ENCODE measurements at regions not wholly inside any gene's neighbourhood (a gene's known extent, or its start where the extent isn't known, plus 50 kb on each side); places are given as distances from the start of the nearest gene placed in this dataset.

- Mint-ChIP-seq H3K36me3 (no peaks in the 10 kb centered on the region), H3K27ac (no peak overlapping the region), H3K9me3 (peaks cover 1% of the 10 kb centered on the region)
Observed at GRCh38 chr10:44476409-44477045, 91.6 kb upstream of the CXCL12 start.

GRCh38 chr10:44477046-44477425 lies 92.1 kb upstream of the CXCL12 start:
- Mint-ChIP-seq H3K4me3 (no peak overlapping the region), H3K27ac (no peak overlapping the region), H3K27me3 (ENCODE audit: insufficient read depth, low read depth) (peaks cover 7% of the 10 kb centered on the region), H3K36me3 (no peaks in the 10 kb centered on the region), H3K9me3 (peaks cover 2% of the 10 kb centered on the region), H3K4me1 (no peaks in the 10 kb centered on the region)
- H3K79me2 ChIP-seq (ENCODE audit: low read depth) = no peaks in the 10 kb centered on the region
- no peak for DNase-seq (ENCODE audit: low spot score)
- H3F3A ChIP-seq (ENCODE audit: low read depth) = no peaks in the 10 kb centered on the region
- TF ChIP-seq EZH2 (IDR thresholded peaks at IDR 0.05) (no peak), EZH2phosphoT487 (IDR thresholded peaks at IDR 0.05) (no peak), CTCF (IDR thresholded peaks at IDR 0.05) (no peak)
- H2AFZ ChIP-seq (replicated peaks) = peak overlapping the region; percentile 34
- H3K27me3 ChIP-seq = no peaks in the 10 kb centered on the region
- no peak overlapping the region for H3K4me3 ChIP-seq
- H3K9me3 ChIP-seq (ENCODE audit: low read depth) = no peaks in the 10 kb centered on the region
- no peaks in the 10 kb centered on the region for H3K4me1 ChIP-seq
- no peaks in the 10 kb centered on the region for H3K36me3 ChIP-seq
- H3K27ac ChIP-seq = no peak overlapping the region
- H3K4me2 ChIP-seq = no peak overlapping the region
- no peaks in the 10 kb centered on the region for H4K20me1 ChIP-seq (ENCODE audit: low read depth)
- H3K9ac ChIP-seq = no peak overlapping the region

More at GRCh38 chr10:44476409-44477045, 91.6 kb upstream of the CXCL12 start:
- Histone ChIP-seq H3K36me3 (no peaks in the 10 kb centered on the region), H3K79me2 (ENCODE audit: low read depth) (no peaks in the 10 kb centered on the region), H3K4me3 (no peak overlapping the region), H4K20me1 (ENCODE audit: low read depth) (no peaks in the 10 kb centered on the region), H3K4me2 (no peak overlapping the region), H3K27me3 (no peaks in the 10 kb centered on the region), H3K27ac (no peak overlapping the region), H2AFZ (replicated peaks) (peak overlapping the region; percentile 34), H3K9me3 (ENCODE audit: low read depth) (no peaks in the 10 kb centered on the region), H3K9ac (no peak overlapping the region), H3K4me1 (no peaks in the 10 kb centered on the region), H3F3A (ENCODE audit: low read depth) (no peaks in the 10 kb centered on the region)
- DNase-seq (ENCODE audit: low spot score) = no peak
- no peak for TF ChIP-seq EZH2 (IDR thresholded peaks at IDR 0.05)
- no peak for TF ChIP-seq CTCF (IDR thresholded peaks at IDR 0.05)
- TF ChIP-seq EZH2phosphoT487 (IDR thresholded peaks at IDR 0.05) = no peak
- peaks cover 7% of the 10 kb centered on the region for H3K27me3 Mint-ChIP-seq (ENCODE audit: insufficient read depth, low read depth)
- H3K4me1 Mint-ChIP-seq = no peaks in the 10 kb centered on the region
- H3K4me3 Mint-ChIP-seq = no peak overlapping the region

GRCh38 chr10:44478040-44478439 lies 93.1 kb upstream of the CXCL12 start:
- no peaks in the 10 kb centered on the region for H3K4me1 ChIP-seq
- no peak overlapping the region for H3K27ac ChIP-seq
- no peaks in the 10 kb centered on the region for H3K27me3 ChIP-seq
- no peak overlapping the region for H3K4me3 ChIP-seq
- TF ChIP-seq EZH2phosphoT487 (IDR thresholded peaks at IDR 0.05) (no peak), EZH2 (IDR thresholded peaks at IDR 0.05) (no peak), CTCF (IDR thresholded peaks at IDR 0.05) (no peak)
- Mint-ChIP-seq H3K36me3 (no peaks in the 10 kb centered on the region), H3K4me3 (no peak overlapping the region), H3K4me1 (no peaks in the 10 kb centered on the region), H3K27me3 (ENCODE audit: insufficient read depth, low read depth) (peaks cover 7% of the 10 kb centered on the region), H3K27ac (no peak overlapping the region), H3K9me3 (peaks cover 6% of the 10 kb centered on the region)
- H2AFZ ChIP-seq (replicated peaks) = no peak overlapping the region
- H3K79me2 ChIP-seq (ENCODE audit: low read depth) = no peaks in the 10 kb centered on the region
- no peak for DNase-seq (ENCODE audit: low spot score)
- no peaks in the 10 kb centered on the region for H3F3A ChIP-seq (ENCODE audit: low read depth)
- no peaks in the 10 kb centered on the region for H3K9me3 ChIP-seq (ENCODE audit: low read depth)
- no peak overlapping the region for H3K9ac ChIP-seq
- no peaks in the 10 kb centered on the region for H4K20me1 ChIP-seq (ENCODE audit: low read depth)
- no peaks in the 10 kb centered on the region for H3K36me3 ChIP-seq
- H3K4me2 ChIP-seq = no peak overlapping the region
